K562 (cell line): ENCODE measurements at regions not wholly inside any gene's neighbourhood (a gene's known extent, or its start where the extent isn't known, plus 50 kb on each side); places are given as distances from the start of the nearest gene placed in this dataset.

Experiments used
- CBX3 ChIP-seq, 2 experiments: IDR thresholded peaks; 1 replicate in 1 of 2; 2 replicates in 1 of 2; pipeline ENCODE4 v1.6.1; 2012; ENCODE audit warnings: inconsistent platforms in 2 of 2, low read length in 2 of 2, borderline replicate concordance in 1 of 2, control low read depth in 1 of 2
- EZH2 ChIP-seq: IDR thresholded peaks from 2 replicates; pipeline ENCODE4 v1.6.1; 2012; ENCODE audit warnings: low read depth, mild to moderate bottlenecking, inconsistent platforms, low read length, borderline replicate concordance
- MYC ChIP-seq, 2 experiments: fragments of 250-450 bp in 1 of 2; sonication (Bioruptor Pico) in 1 of 2; IDR thresholded peaks; 2 replicates each; pipeline versions ENCODE4 v1.5.1 to v1.6.1; 2012 to 2021; ENCODE audit warnings: low read depth in 2 of 2, borderline replicate concordance in 1 of 2, improper control_type of control experiment in 1 of 2, low read length in 1 of 2, mild to moderate bottlenecking in 1 of 2, moderate library complexity in 1 of 2
- NR3C1 ChIP-seq: sonication (generic); formaldehyde crosslinking; IDR thresholded peaks from 2 replicates; pipeline ENCODE4 v1.8.1; 2022; ENCODE audit warnings: missing genetic modification reagents
- SIX5 ChIP-seq, 2 experiments: IDR thresholded peaks; 2 replicates each; pipeline ENCODE4 v1.6.1; 2011; ENCODE audit warnings: low read length in 2 of 2, borderline replicate concordance in 1 of 2, low read depth in 1 of 2, mild to moderate bottlenecking in 1 of 2, moderate library complexity in 1 of 2; ENCODE audit not compliant: insufficient read depth in 1 of 2
- SP1 ChIP-seq: sonication (generic); formaldehyde crosslinking; IDR thresholded peaks from 2 replicates; pipeline ENCODE4 v1.8.1; 2022; ENCODE audit warnings: mild to moderate bottlenecking, missing genetic modification reagents
- TF ChIP-seq, protein P1 (sequence below): fragments of 250-450 bp; sonication (Bioruptor Pico); IDR thresholded peaks from 2 replicates; pipeline ENCODE4 v1.8.0; 2021; ENCODE audit warnings: moderate library complexity, mild to moderate bottlenecking, inconsistent platforms
- TF ChIP-seq, protein P2 (sequence below), 2 experiments: IDR thresholded peaks; 2 replicates each; pipeline ENCODE4 v1.6.1; 2012; ENCODE audit warnings: improper control_type of control experiment in 2 of 2, low read depth in 2 of 2, low read length in 2 of 2, borderline replicate concordance in 1 of 2

DNA sequence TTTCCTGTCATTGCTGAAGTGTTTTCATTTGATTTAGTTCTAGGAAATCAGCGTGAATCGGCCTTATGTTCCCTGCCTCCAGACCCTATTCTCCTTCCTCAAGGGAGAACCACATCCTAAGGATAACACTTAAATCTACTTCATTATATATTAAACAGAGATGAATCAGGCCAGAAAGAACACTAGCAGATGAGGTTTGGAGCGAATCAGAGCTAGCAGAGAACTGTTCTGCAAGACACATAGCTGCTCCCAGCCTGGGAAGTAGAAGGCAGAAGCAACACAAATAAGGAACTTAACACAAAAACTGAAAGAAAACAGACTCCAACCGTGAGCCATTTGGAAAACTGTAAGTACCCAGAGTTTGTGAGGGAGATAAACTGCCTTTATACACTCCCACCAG lies 718.2 kb downstream of the SEMA5A start:
- TF ChIP-seq NR3C1 (CRISPR knock-in tag), result no peak
- no peak for TF ChIP-seq EZH2
- TF ChIP-seq CBX3 (IDR thresholded peaks at IDR 0.05; ENCODE audit: borderline replicate concordance in 1 of 2, low read length in 2 of 2), result no peak
- TF ChIP-seq, protein P1, sequence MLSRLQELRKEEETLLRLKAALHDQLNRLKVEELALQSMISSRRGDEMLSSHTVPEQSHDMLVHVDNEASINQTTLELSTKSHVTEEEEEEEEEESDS (CRISPR knock-in tag), result no peak
- TF ChIP-seq, protein P2, sequence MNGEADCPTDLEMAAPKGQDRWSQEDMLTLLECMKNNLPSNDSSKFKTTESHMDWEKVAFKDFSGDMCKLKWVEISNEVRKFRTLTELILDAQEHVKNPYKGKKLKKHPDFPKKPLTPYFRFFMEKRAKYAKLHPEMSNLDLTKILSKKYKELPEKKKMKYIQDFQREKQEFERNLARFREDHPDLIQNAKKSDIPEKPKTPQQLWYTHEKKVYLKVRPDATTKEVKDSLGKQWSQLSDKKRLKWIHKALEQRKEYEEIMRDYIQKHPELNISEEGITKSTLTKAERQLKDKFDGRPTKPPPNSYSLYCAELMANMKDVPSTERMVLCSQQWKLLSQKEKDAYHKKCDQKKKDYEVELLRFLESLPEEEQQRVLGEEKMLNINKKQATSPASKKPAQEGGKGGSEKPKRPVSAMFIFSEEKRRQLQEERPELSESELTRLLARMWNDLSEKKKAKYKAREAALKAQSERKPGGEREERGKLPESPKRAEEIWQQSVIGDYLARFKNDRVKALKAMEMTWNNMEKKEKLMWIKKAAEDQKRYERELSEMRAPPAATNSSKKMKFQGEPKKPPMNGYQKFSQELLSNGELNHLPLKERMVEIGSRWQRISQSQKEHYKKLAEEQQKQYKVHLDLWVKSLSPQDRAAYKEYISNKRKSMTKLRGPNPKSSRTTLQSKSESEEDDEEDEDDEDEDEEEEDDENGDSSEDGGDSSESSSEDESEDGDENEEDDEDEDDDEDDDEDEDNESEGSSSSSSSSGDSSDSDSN (IDR thresholded peaks at IDR 0.05; ENCODE audit: borderline replicate concordance in 1 of 2, low read depth in 2 of 2, low read length in 2 of 2), result no peak
- TF ChIP-seq MYC (IDR thresholded peaks at IDR 0.05; ENCODE audit: low read depth, low read length), result no peak
- no peak for TF ChIP-seq MYC (CRISPR knock-in tag; IDR thresholded peaks at IDR 0.05; ENCODE audit: borderline replicate concordance, low read depth)
- no peak for TF ChIP-seq SP1
- no peak for TF ChIP-seq SIX5 (IDR thresholded peaks at IDR 0.05; ENCODE audit: borderline replicate concordance in 1 of 2, insufficient read depth in 1 of 2, low read depth in 1 of 2, low read length in 2 of 2)
